ENCODE measurements at regions not wholly inside any gene's neighbourhood (a gene's known extent, or its start where the extent isn't known, plus 50 kb on each side); places are given as distances from the start of the nearest gene placed in this dataset.

DNA sequence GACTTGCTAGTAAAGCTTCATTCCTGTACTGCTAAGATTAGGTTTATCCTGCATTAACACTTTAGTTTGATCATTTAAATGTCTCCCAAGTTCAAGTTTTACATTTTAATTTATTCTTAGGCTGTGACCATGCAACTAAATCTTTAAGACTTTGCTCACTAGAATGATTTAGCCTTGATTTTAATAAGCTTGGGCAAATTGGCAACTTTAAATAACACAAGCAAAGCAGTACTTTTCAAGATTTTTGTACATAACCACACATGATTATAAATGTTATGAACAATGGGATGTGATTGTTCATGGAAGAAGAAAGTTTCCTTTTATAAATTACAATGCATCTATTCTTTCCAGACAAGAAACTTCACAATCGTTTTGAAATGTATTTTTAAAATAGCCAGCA, 948.0 kb upstream of the EPHA7 start:
- Histone ChIP-seq H3K27ac (no peak overlapping the region), H3K4me1 (no peaks in the 10 kb centered on the region), H3K36me3 (no peaks in the 10 kb centered on the region), H3K9me3 (peaks cover 0 to 2% (median 0%) of the 10 kb centered on the region in 4 donors), H3K27me3 (no peaks in the 10 kb centered on the region), H3K4me3 (no peak overlapping the region)
- WGBS, 5 donors: 35 to 48% (median 38%) methylated on average over 1 of the region's 1 CpG
- no peak for DNase-seq
- intact Hi-C loops (cut with DNase I; ENCODE audit: low total_unique reads): no loop called here
- TF ChIP-seq EP300 (IDR thresholded peaks at IDR 0.05) (no peak), POLR2AphosphoS5 (IDR thresholded peaks at IDR 0.05) (no peak), POLR2A (IDR thresholded peaks at IDR 0.05) (no peak)
- TF ChIP-seq, protein P1, sequence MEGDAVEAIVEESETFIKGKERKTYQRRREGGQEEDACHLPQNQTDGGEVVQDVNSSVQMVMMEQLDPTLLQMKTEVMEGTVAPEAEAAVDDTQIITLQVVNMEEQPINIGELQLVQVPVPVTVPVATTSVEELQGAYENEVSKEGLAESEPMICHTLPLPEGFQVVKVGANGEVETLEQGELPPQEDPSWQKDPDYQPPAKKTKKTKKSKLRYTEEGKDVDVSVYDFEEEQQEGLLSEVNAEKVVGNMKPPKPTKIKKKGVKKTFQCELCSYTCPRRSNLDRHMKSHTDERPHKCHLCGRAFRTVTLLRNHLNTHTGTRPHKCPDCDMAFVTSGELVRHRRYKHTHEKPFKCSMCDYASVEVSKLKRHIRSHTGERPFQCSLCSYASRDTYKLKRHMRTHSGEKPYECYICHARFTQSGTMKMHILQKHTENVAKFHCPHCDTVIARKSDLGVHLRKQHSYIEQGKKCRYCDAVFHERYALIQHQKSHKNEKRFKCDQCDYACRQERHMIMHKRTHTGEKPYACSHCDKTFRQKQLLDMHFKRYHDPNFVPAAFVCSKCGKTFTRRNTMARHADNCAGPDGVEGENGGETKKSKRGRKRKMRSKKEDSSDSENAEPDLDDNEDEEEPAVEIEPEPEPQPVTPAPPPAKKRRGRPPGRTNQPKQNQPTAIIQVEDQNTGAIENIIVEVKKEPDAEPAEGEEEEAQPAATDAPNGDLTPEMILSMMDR (IDR thresholded peaks at IDR 0.05): no peak

DNA sequence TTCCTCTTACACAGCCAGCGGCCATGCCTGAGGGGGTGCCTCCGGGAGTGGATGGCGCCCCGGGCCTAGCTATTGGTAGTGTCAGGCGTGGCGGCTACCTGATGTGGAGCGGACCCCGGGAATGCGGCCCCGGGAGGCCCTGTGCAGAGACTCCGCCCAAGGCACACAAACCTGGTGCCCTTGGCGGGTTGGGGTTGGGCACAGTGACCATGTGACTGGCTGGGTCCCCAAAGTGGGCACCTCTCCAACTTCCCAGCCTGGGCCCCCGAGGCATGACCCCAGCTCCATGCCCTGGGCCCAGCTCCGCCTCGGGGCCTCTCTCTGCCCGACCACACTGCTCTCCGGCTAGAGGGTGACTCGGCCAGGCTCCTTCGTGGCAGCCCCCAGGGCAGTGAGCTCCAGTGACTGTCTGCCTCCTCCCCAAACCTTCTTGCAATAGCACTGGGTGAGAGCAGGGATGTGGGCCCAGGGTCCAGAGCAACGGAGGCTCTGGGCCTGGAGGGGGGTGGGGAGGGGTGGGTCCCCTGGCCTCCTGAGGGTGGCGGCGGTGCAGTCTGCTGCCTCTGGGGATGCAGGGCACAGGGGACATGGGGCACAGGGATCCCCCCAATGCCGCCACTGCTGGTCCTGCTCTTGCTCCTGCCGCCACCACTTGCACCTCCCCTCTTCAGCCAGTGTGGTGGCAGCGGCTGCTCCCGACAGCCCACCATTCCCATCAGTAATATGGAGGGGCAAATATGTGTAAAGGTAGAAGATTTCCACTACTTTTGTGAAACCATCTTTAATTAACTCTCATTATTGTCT, 942.9 kb upstream of the EPHA7 start:
- no peaks in the 10 kb centered on the region for H3K36me3 ChIP-seq
- no peaks in the 10 kb centered on the region for H3K4me1 ChIP-seq
- H3K4me3 ChIP-seq: no peak overlapping the region
- 92 to 97% (median 94%) methylated on average over 16 to 26 of the region's 26 CpGs for WGBS, 5 donors
- no peaks in the 10 kb centered on the region for H3K27me3 ChIP-seq
- no peak for TF ChIP-seq EP300 (IDR thresholded peaks at IDR 0.05)
- TF ChIP-seq, protein P1 (IDR thresholded peaks at IDR 0.05): no peak
- no peak for TF ChIP-seq POLR2AphosphoS5 (IDR thresholded peaks at IDR 0.05)
- no peak for TF ChIP-seq POLR2A (IDR thresholded peaks at IDR 0.05)
- intact Hi-C loops (cut with DNase I; ENCODE audit: low total_unique reads): no loop called here
- H3K27ac ChIP-seq: no peak overlapping the region
- DNase-seq: no peak
- peaks cover 0 to 12% (median 2%) of the 10 kb centered on the region in 4 donors for H3K9me3 ChIP-seq

DNA sequence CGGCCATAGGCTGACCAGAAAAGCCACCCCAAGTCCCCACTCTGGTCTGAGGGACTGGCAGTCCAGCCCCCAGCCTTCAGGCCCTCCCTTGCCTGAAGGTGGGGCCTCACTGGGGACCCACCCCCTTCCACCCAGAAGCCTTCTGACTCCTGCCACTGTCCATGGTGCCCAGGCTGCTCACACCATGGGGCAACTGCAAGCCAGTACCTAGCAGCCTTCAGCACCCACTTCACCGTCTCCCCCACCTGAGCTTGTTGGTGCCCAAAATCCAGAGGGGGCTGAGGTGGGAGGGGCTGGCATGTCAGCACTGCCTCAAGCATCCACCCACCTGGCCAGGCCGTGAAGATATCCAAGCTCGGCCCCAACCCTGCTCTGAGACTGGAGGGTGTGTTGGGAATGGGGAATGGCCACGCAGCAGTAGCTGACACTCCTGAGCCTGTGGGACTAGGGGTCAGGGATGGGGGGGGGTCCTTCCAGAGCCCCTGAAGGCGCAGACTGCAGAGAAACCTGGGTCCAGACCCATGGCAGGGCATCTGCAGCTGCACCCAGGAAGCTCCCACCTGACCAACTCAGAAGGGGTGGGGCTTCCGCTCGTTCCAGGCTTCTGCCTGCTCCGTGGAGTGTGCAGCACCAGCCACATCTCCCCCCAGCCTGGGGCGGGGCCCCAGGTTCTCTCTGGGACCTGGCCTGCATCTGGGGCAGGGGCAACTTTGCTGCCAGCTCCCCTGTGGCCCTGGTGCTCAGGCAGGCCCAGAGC, 942.1 kb upstream of the EPHA7 start:
- no peaks in the 10 kb centered on the region for H3K4me1 ChIP-seq
- 77 to 93% (median 87%) methylated on average over 9 to 10 of the region's 10 CpGs for WGBS, 5 donors
- TF ChIP-seq POLR2AphosphoS5 (IDR thresholded peaks at IDR 0.05) (no peak), POLR2A (IDR thresholded peaks at IDR 0.05) (no peak), EP300 (IDR thresholded peaks at IDR 0.05) (no peak)
- TF ChIP-seq, protein P1 (IDR thresholded peaks at IDR 0.05): no peak
- no peak overlapping the region for H3K4me3 ChIP-seq
- intact Hi-C loops (cut with DNase I; ENCODE audit: low total_unique reads): no loop called here
- H3K27ac ChIP-seq: no peak overlapping the region
- no peaks in the 10 kb centered on the region for H3K27me3 ChIP-seq
- H3K9me3 ChIP-seq: peaks cover 0 to 12% (median 2%) of the 10 kb centered on the region in 4 donors
- H3K36me3 ChIP-seq: no peaks in the 10 kb centered on the region
- DNase-seq: no peak

DNA sequence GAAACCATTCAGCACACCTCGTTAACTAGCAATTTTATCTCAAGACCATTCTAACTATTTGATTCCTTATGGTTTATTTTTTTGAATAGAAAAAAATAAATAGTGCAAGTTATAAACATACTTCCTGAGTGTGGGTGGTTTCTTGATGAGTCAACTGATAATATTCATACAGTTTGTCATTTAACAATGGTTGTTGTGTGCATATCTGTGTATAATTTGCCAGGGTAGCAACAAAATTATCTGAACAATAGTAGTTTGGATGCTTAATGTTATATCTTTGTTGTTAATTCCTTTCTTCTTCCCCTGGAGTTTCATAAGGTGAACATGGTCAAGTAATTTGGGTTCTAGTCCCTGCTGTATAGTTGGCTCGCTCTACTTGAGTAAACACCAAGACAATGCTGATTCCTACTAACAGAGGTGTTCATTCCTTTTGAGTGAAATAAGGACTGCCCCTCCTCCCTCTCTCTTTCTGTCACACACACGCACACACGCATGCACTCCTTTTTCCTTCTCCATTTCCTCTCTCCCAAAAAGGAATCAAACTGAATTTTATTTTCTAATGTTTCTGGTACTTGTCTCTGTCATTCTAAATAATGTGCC, 938.1 kb upstream of the EPHA7 start:
- no peak overlapping the region for H3K27ac ChIP-seq
- peaks cover 0 to 12% (median 2%) of the 10 kb centered on the region in 4 donors for H3K9me3 ChIP-seq
- intact Hi-C loops (cut with DNase I; ENCODE audit: low total_unique reads): no loop called here
- no peak overlapping the region for H3K4me3 ChIP-seq
- no peaks in the 10 kb centered on the region for H3K27me3 ChIP-seq
- 51 to 66% (median 65%) methylated on average over 4 of the region's 4 CpGs for WGBS, 5 donors
- DNase-seq: no peak
- no peaks in the 10 kb centered on the region for H3K36me3 ChIP-seq
- TF ChIP-seq EP300 (IDR thresholded peaks at IDR 0.05) (no peak), POLR2A (IDR thresholded peaks at IDR 0.05) (no peak), POLR2AphosphoS5 (IDR thresholded peaks at IDR 0.05) (no peak)
- TF ChIP-seq, protein P1 (IDR thresholded peaks at IDR 0.05): no peak
- no peaks in the 10 kb centered on the region for H3K4me1 ChIP-seq
